ENCODE measurements at regions not wholly inside any gene's neighbourhood (a gene's known extent, or its start where the extent isn't known, plus 50 kb on each side); places are given as distances from the start of the nearest gene placed in this dataset.

DNA sequence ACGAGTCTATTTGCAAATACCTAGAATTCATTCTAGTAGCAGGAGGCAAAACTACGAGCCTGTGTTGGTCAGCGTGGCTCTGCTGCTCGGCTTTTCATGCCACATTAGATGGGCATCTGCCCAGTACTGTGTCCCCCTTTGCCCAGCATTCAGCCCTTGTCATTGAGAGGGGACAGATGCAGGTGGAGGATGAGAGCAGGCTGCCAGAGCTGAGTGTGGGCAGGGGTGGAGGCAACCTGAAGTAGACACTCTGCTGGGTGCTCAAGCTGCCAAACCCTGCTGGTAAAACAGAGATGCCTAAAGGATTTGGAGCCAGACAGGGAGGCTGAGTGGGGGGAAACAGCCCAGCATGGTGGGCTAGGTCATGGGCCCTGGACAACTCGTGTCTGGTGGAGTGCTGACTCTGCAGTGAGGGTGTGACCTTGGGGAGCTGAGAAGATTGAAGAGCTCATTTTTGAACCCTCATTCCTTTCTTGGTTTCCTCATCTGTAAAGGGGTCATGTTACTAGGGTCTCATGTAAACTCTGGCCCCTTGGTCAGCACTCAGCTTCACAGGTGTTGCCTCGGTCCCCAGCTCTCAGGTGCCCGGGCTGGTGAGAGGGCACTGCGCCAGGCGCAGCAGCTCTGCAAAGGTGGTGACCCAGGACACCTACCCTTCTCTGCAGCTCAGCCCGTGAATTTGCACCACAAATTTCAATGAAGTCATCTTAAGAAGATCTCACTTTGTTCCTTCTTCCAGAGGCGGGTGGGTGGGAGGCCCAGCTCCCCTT, 64.2 kb upstream of the BHLHE23 start:
- no peak for FAIRE-seq
- TF ChIP-seq POLR2AphosphoS5 (IDR thresholded peaks at IDR 0.05; ENCODE audit: low read depth, low read length) (no peak), TAF1 (IDR thresholded peaks at IDR 0.05; ENCODE audit: borderline replicate concordance, low read depth, low read length) (no peak), POLR2A (IDR thresholded peaks at IDR 0.05; ENCODE audit: low read depth, low read length) (no peak)
- DNase-seq (ENCODE audit: insufficient read length), result no peak

DNA sequence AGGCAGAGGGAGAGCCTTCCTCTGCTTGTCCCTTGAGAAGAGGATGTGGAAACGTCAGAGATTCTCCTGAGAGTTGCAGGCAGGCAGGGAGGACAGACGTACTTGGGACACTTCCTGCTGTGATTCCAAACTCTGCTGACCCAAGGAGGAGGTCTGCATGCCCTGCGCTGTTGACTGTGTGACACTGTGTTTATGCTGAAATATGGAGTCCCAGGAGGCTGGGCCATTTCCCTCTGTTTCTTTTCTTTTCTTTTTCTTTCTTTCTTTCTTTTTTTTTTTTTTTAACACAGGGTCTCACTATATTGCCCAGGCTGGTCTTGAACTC, 63.5 kb upstream of the BHLHE23 start:
- TF ChIP-seq TAF1 (IDR thresholded peaks at IDR 0.05; ENCODE audit: borderline replicate concordance, low read depth, low read length) (no peak), POLR2AphosphoS5 (IDR thresholded peaks at IDR 0.05; ENCODE audit: low read depth, low read length) (no peak), POLR2A (IDR thresholded peaks at IDR 0.05; ENCODE audit: low read depth, low read length) (no peak)
- no peak for DNase-seq (ENCODE audit: insufficient read length)
- FAIRE-seq, result no peak

DNA sequence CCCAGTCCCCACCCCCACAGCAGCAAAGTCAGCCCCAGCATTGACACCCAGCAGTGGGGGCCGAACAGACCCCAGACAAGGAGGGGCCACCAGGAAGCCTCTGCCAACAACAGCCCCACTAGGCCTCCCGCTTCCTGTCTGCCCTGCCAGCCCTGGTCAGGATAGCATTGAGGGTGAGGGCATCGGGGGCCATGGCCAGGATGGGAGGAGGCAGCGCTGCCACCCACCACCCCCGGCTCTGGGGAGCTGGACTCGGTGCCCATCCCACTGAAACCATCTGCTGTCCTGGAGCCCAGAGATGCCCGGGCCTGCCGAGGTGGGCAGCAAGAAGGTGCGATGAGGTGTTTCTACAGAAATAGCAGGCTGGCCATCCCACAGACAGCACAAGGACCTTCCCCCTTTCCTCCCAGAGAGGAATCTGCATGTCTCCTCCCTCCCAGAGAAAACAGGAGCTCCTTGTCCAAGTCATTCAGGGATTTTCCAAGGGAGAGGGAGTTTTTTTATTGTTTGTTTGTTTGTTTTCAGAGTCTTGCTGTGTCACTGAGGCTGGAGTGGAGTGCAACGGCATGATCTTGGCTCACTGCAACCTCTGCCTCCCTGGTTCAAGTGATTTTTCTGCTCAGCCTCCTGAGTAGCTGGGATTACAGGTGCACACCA, 62.1 kb upstream of the BHLHE23 start:
- TF ChIP-seq POLR2AphosphoS5 (IDR thresholded peaks at IDR 0.05; ENCODE audit: low read depth, low read length) (no peak), POLR2A (IDR thresholded peaks at IDR 0.05; ENCODE audit: low read depth, low read length) (no peak), TAF1 (IDR thresholded peaks at IDR 0.05; ENCODE audit: borderline replicate concordance, low read depth, low read length) (no peak)
- DNase-seq (ENCODE audit: insufficient read length), result no peak
- no peak for FAIRE-seq

DNA sequence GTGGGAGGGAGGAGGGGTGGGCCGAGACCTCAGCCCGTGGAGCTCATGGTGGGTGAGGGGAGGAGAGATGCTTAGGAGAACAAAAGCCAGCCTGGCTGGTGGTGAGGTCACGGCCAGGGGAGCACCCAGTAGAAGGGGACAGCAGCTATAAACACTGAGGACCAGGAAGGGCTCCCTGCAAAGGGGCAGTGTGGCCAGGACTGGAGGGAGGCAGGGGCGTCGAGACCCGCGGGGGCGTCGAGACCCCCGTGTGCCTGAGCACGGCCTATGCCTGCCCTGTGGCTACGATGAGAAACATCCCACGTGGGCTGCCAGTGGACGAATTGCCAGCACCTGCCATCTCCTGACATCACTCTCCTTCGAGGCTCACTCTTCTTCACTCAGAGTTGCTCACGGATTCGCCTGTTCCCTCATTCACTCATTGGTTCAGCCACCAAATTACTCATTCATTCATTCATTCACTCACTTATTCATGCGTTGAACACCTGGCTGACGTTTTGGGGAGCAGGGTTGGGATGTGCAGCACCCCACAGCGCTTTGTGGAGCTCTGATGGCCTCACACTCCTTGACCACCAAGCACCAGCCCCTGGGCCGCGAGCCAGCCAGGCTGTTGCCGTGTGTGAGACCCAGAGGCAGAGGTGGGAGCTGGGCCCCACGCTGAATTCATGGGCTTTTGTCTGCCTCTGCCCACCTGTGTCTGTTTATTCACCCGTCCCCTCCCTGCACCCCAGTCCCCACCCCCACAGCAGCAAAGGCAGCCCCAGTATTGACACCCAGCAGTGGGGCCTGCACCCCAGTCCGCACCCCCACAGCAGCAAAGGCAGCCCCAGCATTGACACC, 61.2 kb upstream of the BHLHE23 start:
- DNase-seq (ENCODE audit: insufficient read length), result no peak
- no peak for TF ChIP-seq POLR2AphosphoS5 (IDR thresholded peaks at IDR 0.05; ENCODE audit: low read depth, low read length)
- TF ChIP-seq POLR2A (IDR thresholded peaks at IDR 0.05; ENCODE audit: low read depth, low read length), result no peak
- TF ChIP-seq TAF1 (IDR thresholded peaks at IDR 0.05; ENCODE audit: borderline replicate concordance, low read depth, low read length), result no peak
- FAIRE-seq, result no peak

DNA sequence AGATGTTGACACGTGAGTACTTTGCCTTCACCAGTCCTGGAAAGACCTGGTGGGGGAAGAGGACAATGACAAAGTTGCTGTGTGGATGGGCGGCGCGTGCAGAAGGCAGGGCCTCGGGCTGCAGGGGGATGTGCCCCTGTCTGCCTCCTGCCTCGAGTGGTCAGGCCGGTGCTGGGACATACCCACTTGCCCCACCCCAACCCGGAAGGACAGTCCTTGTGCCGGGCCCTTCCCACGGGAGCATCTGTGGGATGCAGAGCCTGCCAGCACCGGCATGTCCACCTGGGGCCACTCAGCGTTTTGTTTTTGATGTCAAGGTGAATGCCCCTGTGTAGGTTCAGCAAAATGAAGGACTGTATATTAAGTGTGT, 60.5 kb upstream of the BHLHE23 start:
- no peak for DNase-seq (ENCODE audit: insufficient read length)
- no peak for TF ChIP-seq POLR2AphosphoS5 (IDR thresholded peaks at IDR 0.05; ENCODE audit: low read depth, low read length)
- no peak for TF ChIP-seq TAF1 (IDR thresholded peaks at IDR 0.05; ENCODE audit: borderline replicate concordance, low read depth, low read length)
- TF ChIP-seq POLR2A (IDR thresholded peaks at IDR 0.05; ENCODE audit: low read depth, low read length), result no peak
- FAIRE-seq, result no peak

DNA sequence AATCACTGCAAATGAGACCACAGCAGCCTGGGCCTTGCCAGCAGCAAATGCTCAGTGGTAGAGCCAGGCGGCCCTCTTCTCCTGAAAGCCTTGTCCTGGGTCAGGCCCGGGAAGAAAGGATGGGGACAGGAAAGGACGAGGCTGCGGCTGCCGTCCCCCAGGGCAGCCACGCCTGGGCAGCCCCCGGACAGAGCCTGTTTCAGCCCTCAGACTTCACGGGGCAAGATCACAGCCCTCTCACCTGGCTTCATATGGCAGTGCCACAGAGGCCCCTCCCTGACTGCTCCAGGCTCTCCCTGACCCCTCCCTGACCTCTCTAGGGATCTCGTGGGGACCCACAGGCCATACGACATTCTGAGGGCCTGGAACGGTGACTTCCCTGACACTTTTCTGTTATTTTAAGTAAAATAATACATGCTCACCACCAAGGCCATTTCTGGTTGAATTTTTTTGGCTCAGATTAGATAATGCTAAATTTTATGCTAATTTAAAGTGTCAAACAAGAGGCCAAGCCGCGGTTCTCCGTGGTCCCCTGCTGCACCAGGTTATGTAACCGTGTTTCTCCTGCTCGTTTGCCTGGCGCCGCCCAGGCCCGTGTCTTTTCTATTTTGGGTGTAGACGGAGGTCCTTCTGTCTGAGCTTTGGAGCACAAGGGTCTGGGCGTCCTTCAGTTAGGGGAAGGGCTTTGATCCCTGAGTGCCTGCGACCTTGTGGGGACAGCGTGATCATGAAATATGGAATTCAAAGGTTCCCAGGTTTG, 59.9 kb upstream of the BHLHE23 start:
- no peak for FAIRE-seq
- TF ChIP-seq POLR2A (IDR thresholded peaks at IDR 0.05; ENCODE audit: low read depth, low read length) (no peak), POLR2AphosphoS5 (IDR thresholded peaks at IDR 0.05; ENCODE audit: low read depth, low read length) (no peak), TAF1 (IDR thresholded peaks at IDR 0.05; ENCODE audit: borderline replicate concordance, low read depth, low read length) (no peak)
- DNase-seq (ENCODE audit: insufficient read length), result no peak

DNA sequence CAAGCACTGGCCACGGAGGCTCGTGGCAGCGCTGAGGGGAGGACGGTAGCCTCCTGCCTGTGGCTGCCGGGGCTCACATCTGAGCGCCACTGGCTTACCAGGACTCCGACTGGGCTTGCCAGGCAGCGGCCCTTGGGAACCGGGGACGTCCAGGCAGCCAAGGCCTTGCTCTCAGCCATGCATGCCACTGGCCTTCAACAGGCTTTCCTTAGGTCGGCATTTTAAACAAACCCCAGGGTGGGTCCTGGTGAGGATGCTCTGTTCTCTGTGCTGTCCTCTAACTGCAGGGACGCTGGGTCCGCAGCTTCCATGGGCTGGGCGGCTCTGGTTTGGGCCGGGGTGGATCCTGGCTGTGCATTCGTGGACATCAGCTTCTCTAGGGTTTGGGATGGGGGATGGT, 59.1 kb upstream of the BHLHE23 start:
- no peak for DNase-seq (ENCODE audit: insufficient read length)

DNA sequence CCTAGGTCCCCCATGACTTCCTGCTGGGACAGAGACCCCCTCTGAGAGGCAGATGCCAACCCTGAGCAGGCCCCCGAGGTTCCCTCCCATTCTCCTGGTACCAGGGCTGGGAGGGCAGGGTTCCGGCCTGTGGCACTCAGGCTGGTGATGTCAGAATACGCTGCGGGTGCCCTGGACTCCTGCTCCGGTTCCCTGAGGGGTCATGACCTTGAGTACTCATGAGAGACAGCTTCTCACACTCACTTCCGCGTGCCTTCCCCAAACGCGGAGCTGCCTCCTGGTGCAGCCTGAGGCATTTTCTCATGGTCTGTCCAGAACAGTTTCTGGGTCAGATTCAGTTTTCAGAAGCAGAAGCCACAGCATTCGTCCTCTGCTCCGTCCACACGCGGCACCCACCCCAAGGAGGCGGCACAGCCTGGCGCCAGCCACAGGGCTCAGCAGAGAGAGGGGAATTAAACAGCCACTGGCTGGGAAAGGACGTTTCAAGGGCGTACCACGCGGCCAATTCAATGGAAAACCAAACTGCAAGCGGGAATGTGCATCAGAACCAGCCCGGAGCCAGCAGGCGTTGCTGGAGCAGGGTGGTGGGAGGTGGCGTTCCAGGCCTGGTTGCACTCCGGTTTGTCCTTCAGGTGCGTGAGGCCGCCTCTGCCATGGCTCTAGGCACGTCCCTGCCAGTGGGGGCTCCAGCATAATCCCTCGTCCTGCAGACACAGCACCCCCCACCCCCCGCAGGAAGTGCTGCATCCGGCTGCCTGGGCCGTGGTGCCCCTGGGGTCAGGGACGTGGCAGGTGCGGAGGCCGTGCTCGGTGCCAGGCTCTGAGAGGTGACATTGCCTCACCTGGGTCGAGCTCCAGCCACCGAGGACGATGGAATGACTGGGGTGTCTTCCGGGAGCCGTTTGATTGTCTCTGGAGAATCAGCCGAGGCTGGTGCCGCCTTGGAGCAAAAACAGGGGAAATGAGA, 58.3 kb upstream of the BHLHE23 start:
- DNase-seq (ENCODE audit: insufficient read length) (no peak), FAIRE-seq (no peak)
- no peak for TF ChIP-seq POLR2A (IDR thresholded peaks at IDR 0.05; ENCODE audit: low read depth, low read length)
- no peak for TF ChIP-seq POLR2AphosphoS5 (IDR thresholded peaks at IDR 0.05; ENCODE audit: low read depth, low read length)

More for the DNA sequence above, 59.1 kb upstream of the BHLHE23 start:
- no peak for TF ChIP-seq POLR2AphosphoS5 (IDR thresholded peaks at IDR 0.05; ENCODE audit: low read depth, low read length)
- TF ChIP-seq TAF1 (IDR thresholded peaks at IDR 0.05; ENCODE audit: borderline replicate concordance, low read depth, low read length), result no peak
- no peak for TF ChIP-seq POLR2A (IDR thresholded peaks at IDR 0.05; ENCODE audit: low read depth, low read length)
- FAIRE-seq, result no peak

DNA sequence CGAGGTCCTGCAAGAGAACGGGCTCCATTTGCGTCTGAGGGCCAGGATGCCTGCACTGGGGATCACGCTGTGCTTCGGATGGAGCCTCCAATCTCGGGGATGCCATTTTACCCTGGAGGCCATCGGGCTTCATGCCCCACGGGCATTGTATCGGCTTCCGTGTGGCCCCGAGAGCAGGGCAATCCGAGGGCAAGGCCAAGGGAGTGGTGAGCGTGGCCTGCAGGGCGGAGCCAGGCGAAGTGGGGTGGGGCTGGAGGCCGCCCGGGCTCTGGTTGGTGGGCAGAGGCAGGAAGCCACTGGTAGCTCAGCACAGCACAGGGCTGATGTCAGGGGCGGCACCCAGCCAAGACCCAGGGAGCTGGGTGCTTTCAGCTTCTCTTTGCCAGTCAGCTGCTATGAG, 57.5 kb upstream of the BHLHE23 start:
- DNase-seq (ENCODE audit: insufficient read length), result no peak
- no peak for FAIRE-seq
- TF ChIP-seq TAF1 (IDR thresholded peaks at IDR 0.05; ENCODE audit: borderline replicate concordance, low read depth, low read length) (no peak), POLR2AphosphoS5 (IDR thresholded peaks at IDR 0.05; ENCODE audit: low read depth, low read length) (no peak), POLR2A (IDR thresholded peaks at IDR 0.05; ENCODE audit: low read depth, low read length) (no peak)
